Glomerular endothelial cell (primary cell): ENCODE measurements at regions not wholly inside any gene's neighbourhood (a gene's known extent, or its start where the extent isn't known, plus 50 kb on each side); places are given as distances from the start of the nearest gene placed in this dataset.
A peak's percentile ranks its signal among the peaks of the same experiment; 100 is the strongest.
"Not testable (repeated sequence)": the region's sequence is repeated elsewhere in the genome, so short reads cannot be mapped to it uniquely, and the experiment has no call there.

ENCODE experiments used
- DNase-seq: peaks from one replicate; pipeline ENCODE4 v3.0.0-alpha.2; 2011; ENCODE audit warnings: low read depth, low spot score; ENCODE audit errors: extremely low read depth

DNA sequence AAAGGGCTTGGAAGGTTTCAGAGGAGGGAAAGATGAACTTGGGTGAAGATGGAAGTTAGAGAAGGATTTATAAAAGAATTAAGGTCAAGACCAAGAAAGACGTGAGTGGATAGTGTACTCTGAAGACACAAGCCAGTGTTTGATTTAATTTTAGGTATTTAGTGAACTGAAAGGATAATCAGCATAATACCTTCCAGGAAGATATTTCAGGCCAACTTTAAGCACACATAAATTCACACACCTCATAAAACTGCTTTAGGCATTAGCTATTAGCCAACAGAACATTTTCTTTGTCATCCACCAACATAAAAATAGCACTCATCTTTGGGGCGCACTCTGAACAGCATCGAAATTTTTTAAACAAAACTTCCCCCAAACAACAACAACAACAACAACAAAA is 71.7 kb upstream of the CSNK1A1L start:
- no peak for DNase-seq

DNA sequence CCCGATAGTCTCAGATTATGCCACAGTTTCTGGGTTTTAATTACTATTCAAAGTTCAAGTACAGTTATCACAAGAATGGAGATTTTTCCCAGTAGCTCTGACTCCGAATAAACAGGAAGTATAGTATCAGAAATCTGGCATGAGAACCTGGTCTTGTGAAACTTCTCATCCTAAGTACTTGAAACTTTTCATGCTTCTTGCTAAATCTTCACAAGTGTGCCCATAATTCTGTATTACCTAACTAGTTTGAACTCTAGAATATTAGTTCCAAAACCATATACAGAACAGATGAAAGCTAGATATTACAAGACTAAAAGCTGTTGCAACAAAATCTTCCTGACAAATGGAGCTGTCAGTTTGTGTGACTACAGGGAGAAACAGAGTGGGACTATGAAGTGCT is 70.5 kb upstream of the CSNK1A1L start:
- DNase-seq = peak; percentile 55

DNA sequence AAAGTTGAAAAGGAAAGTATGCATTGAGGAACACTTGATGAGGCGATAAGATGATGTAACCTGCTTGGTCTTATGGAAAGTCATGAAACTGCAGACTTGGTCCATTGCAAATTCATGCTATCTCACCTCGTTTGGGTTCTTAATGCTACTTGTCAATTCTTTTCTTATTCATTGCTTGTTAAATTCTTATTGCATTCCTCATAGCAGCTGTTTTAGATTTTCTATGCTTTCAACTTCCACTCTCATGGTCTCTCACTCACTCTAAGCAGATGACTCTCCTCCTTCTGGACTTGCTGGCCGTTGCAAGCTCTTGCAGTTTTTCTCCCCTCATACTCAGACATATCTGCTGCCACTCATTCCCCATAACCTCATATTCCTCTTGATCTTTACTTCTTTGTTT is 67.8 kb upstream of the CSNK1A1L start:
- no peak for DNase-seq

DNA sequence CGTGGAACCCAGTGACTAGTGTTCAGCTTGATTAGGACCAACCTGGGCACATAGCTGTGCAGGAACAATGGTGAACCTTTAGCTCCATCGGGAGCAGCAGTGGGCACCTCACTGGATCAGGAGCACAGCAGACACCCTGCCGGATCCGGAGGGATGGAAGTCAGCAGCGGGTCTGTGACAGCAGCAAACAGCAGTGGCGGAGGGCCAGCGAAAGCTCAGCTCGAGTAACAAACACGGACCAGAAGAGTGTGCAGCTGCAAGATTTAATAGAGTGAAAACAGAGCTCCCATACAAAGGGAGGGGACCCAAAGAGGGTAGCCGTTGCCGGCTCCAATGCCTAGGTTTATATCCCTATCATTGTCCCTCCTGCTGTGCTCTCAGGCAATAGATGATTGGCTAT is 66.8 kb upstream of the CSNK1A1L start:
- not testable (repeated sequence) for DNase-seq

DNA sequence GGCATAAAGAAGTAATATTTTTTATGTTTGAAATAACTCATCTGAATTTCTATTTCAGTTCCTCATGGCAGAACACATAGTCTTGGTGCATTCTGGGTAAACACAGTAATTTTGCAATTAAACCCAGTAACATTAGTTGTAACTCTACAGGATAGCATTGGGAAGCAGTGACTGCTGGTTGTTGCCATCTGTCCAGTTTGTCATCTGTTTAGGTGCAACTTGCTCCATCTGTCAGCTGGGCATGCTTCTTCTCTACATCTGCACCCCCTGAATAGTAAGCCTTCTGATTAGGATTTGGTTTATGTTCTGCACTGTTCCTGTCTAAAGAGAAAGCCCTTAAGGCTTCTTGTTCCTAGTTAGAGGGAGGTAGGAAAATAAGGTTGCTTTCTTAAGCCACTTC is 63.5 kb upstream of the CSNK1A1L start:
- DNase-seq = no peak

DNA sequence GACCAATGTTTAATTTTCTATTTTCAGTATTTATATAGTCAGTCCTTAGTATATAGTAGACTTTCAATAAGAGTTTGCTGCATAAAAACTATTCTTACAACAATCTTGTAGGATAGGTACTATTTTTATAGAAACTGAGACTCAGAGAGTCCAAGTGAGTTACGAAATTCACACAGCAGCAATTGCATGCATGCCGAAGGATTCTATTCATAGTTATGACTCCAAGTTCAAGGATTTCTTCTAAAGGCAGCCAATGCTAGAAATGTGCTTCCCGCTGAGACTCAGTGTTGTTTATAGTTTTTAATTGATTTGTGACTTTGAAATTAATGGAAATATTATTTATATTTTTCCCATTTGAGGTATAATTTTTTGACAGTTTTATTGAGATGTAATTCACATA is 62.7 kb upstream of the CSNK1A1L start:
- no peak for DNase-seq

DNA sequence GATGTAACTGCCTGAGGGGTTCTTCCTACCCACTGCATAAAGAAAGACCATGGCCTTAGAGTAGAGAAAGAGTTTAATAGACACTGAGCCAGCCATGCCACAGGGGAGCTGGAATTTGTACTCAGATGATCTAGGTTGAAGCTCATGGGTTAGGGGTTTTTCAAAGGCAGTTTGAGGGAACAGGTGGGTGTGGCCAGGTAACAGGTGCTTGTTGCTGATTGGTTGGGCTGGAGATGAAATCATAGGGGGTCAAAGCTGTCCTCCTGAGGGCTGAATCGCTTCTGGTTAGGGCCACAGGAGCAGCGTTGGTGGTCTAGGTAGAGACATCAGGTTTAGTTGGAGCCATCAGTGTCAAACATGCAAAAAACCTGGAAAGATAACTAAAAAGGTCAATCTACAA is 59.2 kb upstream of the CSNK1A1L start:
- DNase-seq = no peak

DNA sequence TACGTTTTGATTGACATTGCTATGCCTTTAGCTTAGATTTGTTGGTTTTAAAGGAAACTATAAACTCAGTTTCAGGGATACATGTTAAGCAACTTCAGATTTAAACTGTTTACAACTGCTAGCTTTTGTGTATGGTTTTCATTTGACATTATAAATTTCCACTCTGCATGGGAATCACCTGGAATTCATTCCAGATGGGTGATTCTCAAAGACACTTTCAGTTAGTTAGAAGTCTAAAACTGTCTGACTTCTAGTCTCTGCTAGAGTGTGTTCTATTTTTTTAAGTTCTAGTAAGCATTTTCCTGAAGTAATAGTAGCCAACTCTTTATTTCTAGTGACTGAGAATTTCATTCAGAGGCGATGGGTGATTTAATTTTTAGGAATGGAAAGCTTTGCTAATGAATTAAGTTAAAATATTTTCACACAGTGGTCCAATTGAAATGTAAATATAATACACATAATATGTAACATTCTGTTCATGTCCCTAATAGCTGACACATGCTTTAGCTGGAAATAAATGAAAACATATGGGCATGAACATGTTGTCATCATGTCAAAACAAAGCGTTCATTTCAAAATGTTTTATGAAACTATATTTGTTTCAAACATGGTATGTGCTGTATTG is 58.3 kb upstream of the CSNK1A1L start:
- DNase-seq = no peak

DNA sequence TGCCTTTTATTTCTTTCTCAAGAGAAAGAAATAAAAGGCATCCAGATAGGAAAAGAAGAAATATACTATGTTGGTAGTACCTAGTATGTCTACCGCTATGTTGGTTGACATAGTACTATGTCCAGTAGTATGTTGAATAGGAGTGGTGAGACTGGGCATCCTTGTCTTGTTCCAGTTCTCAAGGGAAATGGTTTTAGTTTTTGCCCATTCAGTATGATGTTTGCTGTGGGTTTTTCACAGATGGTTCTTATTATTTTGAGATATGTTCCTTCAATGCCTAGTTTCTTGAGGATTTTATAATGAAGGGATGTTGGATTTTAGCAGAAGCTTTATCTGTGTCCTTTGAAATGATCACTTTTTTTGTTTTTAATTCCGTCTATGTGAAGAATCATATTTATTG is 53.0 kb upstream of the CSNK1A1L start:
- no peak for DNase-seq

DNA sequence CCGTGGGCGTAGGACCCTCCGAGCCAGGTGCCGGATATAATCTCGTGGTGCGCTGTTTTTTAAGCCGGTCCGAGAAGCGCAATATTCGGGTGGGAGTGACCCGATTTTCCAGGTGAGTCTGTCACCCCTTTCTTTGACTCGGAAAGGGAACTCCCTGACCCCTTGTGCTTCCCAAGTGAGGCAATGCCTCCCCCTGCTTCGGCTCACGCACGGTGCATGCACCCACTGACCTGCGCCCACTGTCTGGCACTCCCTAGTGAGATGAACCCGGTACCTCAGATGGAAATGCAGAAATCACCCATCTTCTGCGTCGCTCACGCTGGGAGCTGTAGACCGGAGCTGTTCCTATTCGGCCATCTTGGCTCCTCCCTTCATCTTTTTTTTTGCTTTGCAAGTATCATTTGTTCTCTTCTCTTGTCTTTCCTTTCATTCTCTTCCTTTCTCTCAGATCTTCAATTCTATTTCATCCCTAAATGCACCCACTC is 50.2 kb upstream of the CSNK1A1L start:
- not testable (repeated sequence) for DNase-seq
